Activated CD4-positive, CD25-positive, alpha-beta regulatory T cell treated with anti-CD3 and anti-CD28 coated beads, Interleukin-2, amount 50 U/mL, for 16 hours (primary cell): ENCODE measurements at regions not wholly inside any gene's neighbourhood (a gene's known extent, or its start where the extent isn't known, plus 50 kb on each side); places are given as distances from the start of the nearest gene placed in this dataset.
"Not testable (repeated sequence)": the region's sequence is repeated elsewhere in the genome, so short reads cannot be mapped to it uniquely, and the experiment has no call there.

Source experiments
- DNase-seq: peaks from one replicate; pipeline ENCODE4 v3.0.0-alpha.2; 2020; ENCODE audit warnings: low read depth, low spot score

GRCh38 chr5:37916525-37916924 is 76.7 kb upstream of the GDNF start:
- no peak for DNase-seq

- DNase-seq, result no peak
Observed at GRCh38 chr5:37915097-37915736, 75.4 kb upstream of the GDNF start.

- not testable (repeated sequence) for DNase-seq
Observed at GRCh38 chr5:37909610-37910266, 69.9 kb upstream of the GDNF start.

- DNase-seq, result no peak
Observed at GRCh38 chr5:37906416-37906815, 66.6 kb upstream of the GDNF start.

- DNase-seq, result no peak
Observed at GRCh38 chr5:37905230-37905629, 65.4 kb upstream of the GDNF start.

GRCh38 chr5:37902323-37902722 is 62.5 kb upstream of the GDNF start:
- no peak for DNase-seq

- DNase-seq, result no peak
Observed at GRCh38 chr5:37900692-37901091, 60.9 kb upstream of the GDNF start.

GRCh38 chr5:37899037-37899436 is 59.2 kb upstream of the GDNF start:
- DNase-seq, result no peak

- no peak for DNase-seq
Observed at GRCh38 chr5:37896159-37896558, 56.3 kb upstream of the GDNF start.

GRCh38 chr5:37893434-37894134 is 53.7 kb upstream of the GDNF start:
- DNase-seq, result no peak

GRCh38 chr5:37892586-37892985 is 52.7 kb upstream of the GDNF start:
- DNase-seq, result no peak

- no peak for DNase-seq
Observed at GRCh38 chr5:37891832-37892231, 52.0 kb upstream of the GDNF start.

GRCh38 chr5:37889612-37890317 is 49.9 kb upstream of the GDNF start:
- no peak for DNase-seq
